ENCODE measurements at regions not wholly inside any gene's neighbourhood (a gene's known extent, or its start where the extent isn't known, plus 50 kb on each side); places are given as distances from the start of the nearest gene placed in this dataset.
"Not testable (repeated sequence)": the region's sequence is repeated elsewhere in the genome, so short reads cannot be mapped to it uniquely, and the experiment has no call there.

DNA sequence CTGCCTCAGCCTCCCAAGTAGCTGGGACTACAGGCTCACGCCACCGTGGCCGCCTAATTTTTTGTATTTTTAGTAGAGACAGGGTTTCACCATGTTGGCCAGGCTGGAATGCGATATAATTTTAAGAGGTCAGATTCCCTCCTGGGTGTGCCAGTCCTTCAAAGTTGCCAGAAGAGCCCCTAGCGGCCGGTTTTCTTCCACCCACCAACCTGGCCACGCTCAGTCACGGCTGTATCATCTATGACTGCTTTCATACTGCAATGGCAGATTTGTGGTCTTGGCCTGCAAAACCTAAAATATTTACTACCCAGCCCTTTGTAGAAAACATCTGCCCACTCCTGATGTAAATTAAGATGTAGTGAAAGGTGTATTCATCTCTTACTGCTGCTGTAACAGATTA, 117.5 kb upstream of the BASP1 start:
- DNase-seq (ENCODE audit: low read depth), result no peak
- TF ChIP-seq, protein P1, sequence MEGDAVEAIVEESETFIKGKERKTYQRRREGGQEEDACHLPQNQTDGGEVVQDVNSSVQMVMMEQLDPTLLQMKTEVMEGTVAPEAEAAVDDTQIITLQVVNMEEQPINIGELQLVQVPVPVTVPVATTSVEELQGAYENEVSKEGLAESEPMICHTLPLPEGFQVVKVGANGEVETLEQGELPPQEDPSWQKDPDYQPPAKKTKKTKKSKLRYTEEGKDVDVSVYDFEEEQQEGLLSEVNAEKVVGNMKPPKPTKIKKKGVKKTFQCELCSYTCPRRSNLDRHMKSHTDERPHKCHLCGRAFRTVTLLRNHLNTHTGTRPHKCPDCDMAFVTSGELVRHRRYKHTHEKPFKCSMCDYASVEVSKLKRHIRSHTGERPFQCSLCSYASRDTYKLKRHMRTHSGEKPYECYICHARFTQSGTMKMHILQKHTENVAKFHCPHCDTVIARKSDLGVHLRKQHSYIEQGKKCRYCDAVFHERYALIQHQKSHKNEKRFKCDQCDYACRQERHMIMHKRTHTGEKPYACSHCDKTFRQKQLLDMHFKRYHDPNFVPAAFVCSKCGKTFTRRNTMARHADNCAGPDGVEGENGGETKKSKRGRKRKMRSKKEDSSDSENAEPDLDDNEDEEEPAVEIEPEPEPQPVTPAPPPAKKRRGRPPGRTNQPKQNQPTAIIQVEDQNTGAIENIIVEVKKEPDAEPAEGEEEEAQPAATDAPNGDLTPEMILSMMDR (IDR thresholded peaks at IDR 0.05; ENCODE audit: insufficient read depth, low read depth, low read length, missing control alignments), result no peak
- no peak overlapping the region for H3K4me3 ChIP-seq (ENCODE audit: low read length)

DNA sequence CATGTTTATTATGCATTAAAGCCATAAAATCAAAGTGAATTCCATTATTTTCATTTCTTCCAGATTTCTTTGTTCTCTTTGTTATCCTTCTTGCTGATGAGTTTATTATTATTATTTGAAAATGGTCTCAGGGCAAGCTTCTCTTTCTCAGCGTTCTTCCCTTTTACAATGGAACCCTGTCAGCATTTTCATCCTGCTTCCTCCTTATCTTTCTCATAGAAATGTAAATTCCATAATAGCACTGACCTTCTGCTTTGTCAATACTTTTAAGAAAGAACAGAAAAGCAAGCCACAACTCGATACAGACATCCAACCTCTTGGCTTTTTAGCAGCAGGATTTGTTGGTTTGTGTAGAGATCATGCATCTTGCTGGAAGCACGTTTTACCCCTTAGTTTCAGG, 114.0 kb upstream of the BASP1 start:
- DNase-seq (ENCODE audit: low read depth), result no peak
- no peak overlapping the region for H3K4me3 ChIP-seq (ENCODE audit: low read length)
- TF ChIP-seq, protein P1 (IDR thresholded peaks at IDR 0.05; ENCODE audit: insufficient read depth, low read depth, low read length, missing control alignments), result no peak

DNA sequence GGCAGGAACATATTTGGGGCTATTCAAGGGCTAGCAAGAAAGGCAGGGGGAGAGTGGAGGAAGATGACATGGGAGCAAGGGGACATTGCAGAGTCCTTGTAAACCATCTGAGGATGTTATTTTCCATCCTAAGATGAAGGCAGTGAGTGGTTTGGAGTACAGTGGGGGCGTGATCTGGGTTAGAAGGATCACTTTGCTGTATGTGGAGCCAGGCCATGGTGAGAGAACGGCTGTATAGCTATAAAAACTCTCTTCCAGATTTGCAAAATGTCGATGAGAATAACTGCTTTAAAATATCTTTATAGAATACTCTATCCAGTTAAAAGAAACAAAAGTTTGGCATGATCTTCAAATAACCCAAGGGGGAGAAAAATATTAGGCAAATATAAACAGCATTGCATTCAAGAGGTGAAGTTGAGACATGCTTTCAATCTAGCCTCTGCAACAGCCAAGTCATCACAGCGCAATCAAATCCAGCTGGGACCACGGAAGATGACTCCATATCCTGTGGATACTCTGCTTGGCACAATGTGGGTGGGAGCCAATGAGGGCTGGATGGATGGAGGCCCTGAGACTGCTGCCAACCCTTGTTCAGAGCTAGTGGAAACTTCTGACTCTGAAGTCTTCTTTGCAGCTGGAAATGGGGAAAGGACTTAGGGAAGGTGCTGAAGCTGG, 111.5 kb upstream of the BASP1 start:
- TF ChIP-seq, protein P1 (IDR thresholded peaks at IDR 0.05; ENCODE audit: insufficient read depth, low read depth, low read length, missing control alignments), result no peak
- peak; percentile 77 for DNase-seq (ENCODE audit: low read depth)
- no peak overlapping the region for H3K4me3 ChIP-seq (ENCODE audit: low read length)

DNA sequence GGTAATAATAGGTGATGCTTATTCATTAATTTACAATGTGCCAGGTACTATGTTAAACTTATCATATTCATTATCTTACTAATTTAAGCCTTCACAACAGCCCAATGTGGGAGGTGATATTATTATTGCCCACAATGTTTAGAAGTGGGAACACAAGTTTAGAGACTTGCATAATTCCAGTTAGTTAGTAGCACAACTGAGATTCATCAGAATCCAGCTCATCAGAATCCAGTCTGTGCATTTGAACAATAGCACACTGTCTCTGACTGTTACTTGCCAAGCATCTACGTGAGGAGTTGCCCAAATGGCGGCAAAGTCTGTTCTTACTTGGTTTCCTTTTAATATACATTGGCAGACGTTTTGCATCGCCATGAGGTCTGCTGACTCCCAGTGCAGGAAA, 110.9 kb upstream of the BASP1 start:
- H3K4me3 ChIP-seq (ENCODE audit: low read length), result no peak overlapping the region
- DNase-seq (ENCODE audit: low read depth), result no peak
- TF ChIP-seq, protein P1 (IDR thresholded peaks at IDR 0.05; ENCODE audit: insufficient read depth, low read depth, low read length, missing control alignments), result no peak

DNA sequence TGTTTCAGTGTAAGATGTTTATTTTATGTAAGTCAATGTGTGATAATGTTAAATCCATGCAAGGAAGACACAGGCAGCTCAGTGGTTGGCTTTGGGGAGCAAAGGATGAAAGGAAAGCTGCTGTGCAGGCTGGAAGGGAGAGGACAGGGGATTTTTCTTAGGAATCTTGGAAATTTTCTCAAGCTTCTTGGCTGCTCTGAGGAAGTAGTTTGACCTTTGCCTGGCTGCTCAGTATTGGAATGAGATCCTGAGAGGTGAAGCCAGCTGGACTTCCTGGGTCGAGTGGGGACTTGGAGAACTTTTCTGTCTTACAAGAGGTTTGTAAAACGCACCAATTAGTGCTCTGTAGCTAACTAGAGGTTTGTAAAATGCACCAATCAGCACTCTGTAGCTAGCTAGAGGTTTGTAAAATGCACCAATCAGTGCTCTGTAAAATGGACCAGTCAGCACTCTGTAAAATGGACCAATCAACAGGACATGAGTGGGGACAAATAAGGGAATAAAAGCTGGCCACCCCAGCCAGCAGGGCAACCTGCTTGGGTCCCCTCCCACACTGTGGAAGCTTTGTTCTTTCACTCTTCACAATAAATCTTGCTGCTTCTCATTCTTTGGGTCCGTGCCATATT, 105.2 kb upstream of the BASP1 start:
- not testable (repeated sequence) for H3K4me3 ChIP-seq (ENCODE audit: low read length); DNase-seq (ENCODE audit: low read depth)

DNA sequence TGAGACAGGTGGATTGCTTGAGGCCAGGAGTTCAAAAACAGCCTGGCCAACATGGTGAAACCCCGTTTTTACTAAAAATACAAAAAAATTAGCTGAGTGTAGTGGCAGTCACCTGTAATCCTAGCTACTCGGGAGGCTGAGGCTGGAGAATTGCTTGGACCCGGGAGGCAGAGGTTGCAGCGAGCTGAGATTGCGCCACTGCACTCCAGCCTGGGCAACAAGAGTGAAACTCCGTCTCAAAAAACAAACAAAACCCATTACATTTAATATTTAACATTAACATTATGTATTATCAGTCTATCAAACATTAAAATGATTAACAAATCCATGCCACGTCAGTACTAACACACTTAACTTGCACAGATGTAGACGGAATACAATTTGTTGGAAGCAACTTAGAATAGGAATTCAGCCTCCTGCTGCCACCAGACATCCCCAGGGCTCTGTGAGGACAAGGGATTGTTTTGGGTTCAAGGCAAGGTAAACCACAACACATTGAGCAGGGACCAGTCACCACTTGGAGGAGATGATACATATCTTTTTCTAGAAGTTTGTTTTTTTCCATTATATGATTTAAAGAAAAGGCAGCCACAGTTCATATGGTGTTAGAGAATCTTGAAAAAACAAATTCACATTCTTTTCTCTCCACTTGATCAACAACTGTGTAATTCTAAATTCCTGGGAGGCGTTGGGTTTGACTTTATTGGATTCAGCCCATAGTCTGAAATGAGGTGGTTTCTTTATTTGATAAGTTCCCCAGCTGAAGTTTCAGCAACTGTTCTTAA, 104.1 kb upstream of the BASP1 start:
- H3K4me3 ChIP-seq (ENCODE audit: low read length), result no peak overlapping the region
- TF ChIP-seq, protein P1 (IDR thresholded peaks at IDR 0.05; ENCODE audit: insufficient read depth, low read depth, low read length, missing control alignments), result no peak
- DNase-seq (ENCODE audit: low read depth), result no peak

DNA sequence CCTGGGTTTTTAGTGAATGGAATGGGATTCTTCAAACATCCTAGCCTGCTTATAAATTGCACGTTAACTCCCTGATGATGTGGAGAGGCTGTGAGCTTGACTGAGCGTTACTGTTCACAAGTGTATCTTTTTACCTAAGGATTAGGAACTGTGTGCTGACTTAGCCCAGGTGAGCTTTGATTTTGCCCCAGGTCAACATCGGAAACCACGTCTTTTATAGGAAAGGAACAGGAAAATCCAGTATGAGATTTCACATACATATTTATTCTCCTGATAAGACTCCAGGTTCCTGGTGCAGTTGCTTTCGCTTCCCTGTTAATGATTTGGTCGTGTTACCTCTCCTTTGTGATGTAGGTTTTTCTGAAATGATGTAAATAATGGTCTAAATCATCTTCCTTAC, 103.2 kb upstream of the BASP1 start:
- peak; percentile 49 for DNase-seq (ENCODE audit: low read depth)
- H3K4me3 ChIP-seq (ENCODE audit: low read length), result no peak overlapping the region
- TF ChIP-seq, protein P1 (IDR thresholded peaks at IDR 0.05; ENCODE audit: insufficient read depth, low read depth, low read length, missing control alignments), result no peak

All from epithelial cell of esophagus (primary cell).